Transverse colon (tissue), 4 donors: ENCODE measurements at regions not wholly inside any gene's neighbourhood (a gene's known extent, or its start where the extent isn't known, plus 50 kb on each side); places are given as distances from the start of the nearest gene placed in this dataset.

ENCODE experiments used
- DNase-seq: peaks from one replicate; pipeline ENCODE4 v3.0.0-alpha.2; 2019
- H3K27ac ChIP-seq, 4 donors: fragments of 200-600 bp; sonication (generic); 2 replicates each; pipeline ENCODE4 v1.5.1; 2016 to 2018; ENCODE audit warnings: inconsistent platforms in 4 of 4
- H3K27me3 ChIP-seq: fragments of 200-600 bp; sonication (generic); 2 replicates; pipeline ENCODE4 v1.5.1; 2017; ENCODE audit warnings: inconsistent platforms
- H3K36me3 ChIP-seq, 4 donors: fragments of 200-600 bp; sonication (generic); 2 replicates each; pipeline ENCODE4 v1.5.1; 2017 to 2019; ENCODE audit warnings: inconsistent platforms in 4 of 4
- H3K4me1 ChIP-seq, 4 donors: fragments of 200-600 bp; sonication (generic); 2 replicates each; pipeline ENCODE4 v1.5.1; 2017 to 2020; ENCODE audit warnings: inconsistent platforms in 4 of 4
- H3K4me3 ChIP-seq, 4 donors: fragments of 200-600 bp; sonication (generic); 1 replicate in 1 of 4; 2 replicates in 3 of 4; pipeline versions ENCODE4 v1.5.1 to v1.6.1; 2017 to 2019; ENCODE audit warnings: inconsistent platforms in 4 of 4
- H3K9me3 ChIP-seq, 2 donors: fragments of 200-600 bp; sonication (generic); 2 replicates each; pipeline ENCODE4 v1.5.1; 2017 to 2019; ENCODE audit warnings: inconsistent platforms in 2 of 2
- EP300 ChIP-seq: sonication (generic); formaldehyde crosslinking; IDR thresholded peaks from one replicate; pipeline ENCODE4 v1.6.1; 2017; ENCODE audit warnings: antibody characterized with exemption, low read depth
- POLR2A ChIP-seq: fragments of 450-650 bp; IDR thresholded peaks from one replicate; pipeline ENCODE4 v1.6.1; 2016; ENCODE audit warnings: antibody characterized with exemption, mild to moderate bottlenecking, moderate library complexity
- POLR2AphosphoS5 ChIP-seq, 3 donors: sonication (generic); formaldehyde crosslinking; IDR thresholded peaks; one replicate each; pipeline ENCODE4 v1.6.1; 2016; ENCODE audit warnings: antibody characterized with exemption in 3 of 3
- WGBS, 2 donors: methylation state at CpG; one replicate each; pipeline ENCODE4 v1.1.5; 2018; ENCODE audit warnings: low coverage in 1 of 2; 5-methylcytosine and 5-hydroxymethylcytosine counted together
- in situ Hi-C, 4 donors: fragments of 200-750 bp; cut with MboI; loops; one replicate each; pipeline versions ENCODE4 v1.15.0 to v1.15.1; 2017; ENCODE audit warnings: low sequenced_read_pairs in 3 of 4, low pct_ligation_motif_present in 1 of 4, low pct_unique_long_range_greater_than_20kb in 1 of 4
- intact Hi-C: fragments of 100-400 bp; cut with DNase I; formaldehyde crosslinking; loops from one replicate; pipeline ENCODE4 v1.15.1; 2023; ENCODE audit warnings: low total_unique reads
- TF ChIP-seq, protein P1 (sequence below), 5 experiments: fragments of 200-600 bp in 3 of 5; fragments of 450-650 bp in 2 of 5; sonication (generic) in 3 of 5; IDR thresholded peaks; 1 replicate in 2 of 5; 2 replicates in 3 of 5; pipeline ENCODE4 v1.5.1; 2016 to 2017; ENCODE audit warnings: antibody characterized with exemption in 5 of 5, inconsistent platforms in 3 of 5, mild to moderate bottlenecking in 2 of 5, moderate library complexity in 1 of 5

DNA sequence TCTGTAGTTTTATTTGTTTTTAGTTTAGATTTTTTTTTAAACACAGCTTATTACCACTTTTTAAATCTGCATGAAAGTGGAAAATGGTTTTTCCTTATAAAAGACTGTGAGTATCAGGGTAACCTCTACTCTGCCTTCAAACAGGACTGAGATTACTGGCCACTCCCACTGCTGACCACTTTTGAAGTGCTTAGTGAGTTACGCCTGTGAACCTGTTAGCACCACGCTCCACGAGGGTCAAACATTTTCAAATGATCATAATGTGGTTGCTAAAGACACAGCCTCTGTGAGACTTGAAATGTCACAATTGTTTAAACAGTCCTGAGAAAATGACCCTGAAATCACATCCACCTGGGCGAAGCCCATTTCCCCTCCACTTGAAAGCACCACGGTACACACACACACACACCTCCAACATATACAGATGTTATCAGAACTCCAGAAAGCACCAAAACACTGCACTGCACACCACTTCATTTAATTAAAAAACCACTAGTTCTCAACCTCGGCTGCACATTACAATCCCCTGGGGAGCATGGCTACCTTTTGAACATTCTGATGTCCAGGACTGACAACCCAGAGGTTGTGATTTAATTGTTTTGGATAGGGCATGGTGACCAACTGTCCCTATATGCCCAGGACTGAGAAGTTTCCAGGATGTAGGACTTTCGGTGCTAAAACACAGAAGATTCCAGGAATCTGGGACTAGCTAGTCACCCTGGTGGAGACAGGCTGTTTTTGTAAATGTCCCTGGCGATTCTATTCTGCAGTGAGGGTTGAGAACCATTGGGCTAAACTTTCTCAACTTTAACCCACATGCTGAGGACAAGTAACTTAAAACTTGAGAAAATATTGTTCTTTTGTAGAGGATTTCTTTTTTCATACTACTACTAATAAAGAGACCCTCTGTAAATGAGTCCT, 176.4 kb upstream of the MYLIP start:
- H3K4me1 ChIP-seq, result peaks cover 0 to 34% (median 16%) of the 10 kb centered on the region in 4 donors
- no peaks in the 10 kb centered on the region for H3K9me3 ChIP-seq
- H3K4me3 ChIP-seq, result no peak overlapping the region
- WGBS, 2 donors, result 83 to 90% methylated on average over 3 to 8 of the region's 8 CpGs
- TF ChIP-seq, protein P1, sequence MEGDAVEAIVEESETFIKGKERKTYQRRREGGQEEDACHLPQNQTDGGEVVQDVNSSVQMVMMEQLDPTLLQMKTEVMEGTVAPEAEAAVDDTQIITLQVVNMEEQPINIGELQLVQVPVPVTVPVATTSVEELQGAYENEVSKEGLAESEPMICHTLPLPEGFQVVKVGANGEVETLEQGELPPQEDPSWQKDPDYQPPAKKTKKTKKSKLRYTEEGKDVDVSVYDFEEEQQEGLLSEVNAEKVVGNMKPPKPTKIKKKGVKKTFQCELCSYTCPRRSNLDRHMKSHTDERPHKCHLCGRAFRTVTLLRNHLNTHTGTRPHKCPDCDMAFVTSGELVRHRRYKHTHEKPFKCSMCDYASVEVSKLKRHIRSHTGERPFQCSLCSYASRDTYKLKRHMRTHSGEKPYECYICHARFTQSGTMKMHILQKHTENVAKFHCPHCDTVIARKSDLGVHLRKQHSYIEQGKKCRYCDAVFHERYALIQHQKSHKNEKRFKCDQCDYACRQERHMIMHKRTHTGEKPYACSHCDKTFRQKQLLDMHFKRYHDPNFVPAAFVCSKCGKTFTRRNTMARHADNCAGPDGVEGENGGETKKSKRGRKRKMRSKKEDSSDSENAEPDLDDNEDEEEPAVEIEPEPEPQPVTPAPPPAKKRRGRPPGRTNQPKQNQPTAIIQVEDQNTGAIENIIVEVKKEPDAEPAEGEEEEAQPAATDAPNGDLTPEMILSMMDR (IDR thresholded peaks at IDR 0.05), result no peak
- no peak for TF ChIP-seq EP300
- no peak for TF ChIP-seq POLR2AphosphoS5 (IDR thresholded peaks at IDR 0.05)
- H3K27ac ChIP-seq, result no peak overlapping the region
- in situ Hi-C loops (no loop called here), intact Hi-C loops (no loop called here)
- H3K27me3 ChIP-seq, result no peaks in the 10 kb centered on the region
- no peaks in the 10 kb centered on the region for H3K36me3 ChIP-seq
- DNase-seq, result no peak

DNA sequence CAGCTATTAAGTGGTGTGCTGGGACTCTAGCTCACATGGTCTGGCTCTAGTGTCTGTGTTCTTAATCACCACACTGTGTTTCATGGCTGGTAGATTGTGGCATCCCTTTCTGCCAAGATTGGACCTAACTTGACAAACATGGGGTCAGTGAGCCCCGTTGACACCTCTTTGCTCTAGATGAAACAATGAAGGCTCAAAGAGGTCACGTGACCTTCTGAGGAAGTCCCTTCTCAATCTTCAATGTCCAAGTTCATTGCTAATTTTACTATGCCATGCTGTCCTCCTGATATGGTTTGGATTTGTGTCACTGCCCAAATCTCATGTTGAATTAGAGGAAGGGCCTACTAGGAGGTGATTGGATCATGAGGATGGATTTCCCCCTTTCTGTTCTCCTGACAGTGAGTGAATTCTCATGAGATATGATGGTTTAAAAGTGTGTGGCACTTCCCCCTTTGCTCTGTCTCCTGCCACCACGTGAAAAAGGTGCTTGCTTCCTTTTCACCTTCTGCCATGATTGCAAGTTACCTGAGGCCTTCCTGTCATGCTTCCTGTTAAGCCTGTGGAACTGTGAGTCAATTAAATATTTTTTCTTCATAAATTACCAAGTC, 177.8 kb upstream of the MYLIP start:
- Histone ChIP-seq H3K9me3 (no peaks in the 10 kb centered on the region), H3K4me3 (no peak overlapping the region), H3K36me3 (no peaks in the 10 kb centered on the region), H3K4me1 (peaks cover 0 to 21% (median 4%) of the 10 kb centered on the region in 4 donors), H3K27me3 (no peaks in the 10 kb centered on the region), H3K27ac (no peak overlapping the region)
- TF ChIP-seq POLR2A (no peak), EP300 (no peak), POLR2AphosphoS5 (IDR thresholded peaks at IDR 0.05) (no peak)
- TF ChIP-seq, protein P1 (IDR thresholded peaks at IDR 0.05), result no peak
- no peak for DNase-seq
- in situ Hi-C loops, result no loop called here
- WGBS, 2 donors, result 75 to 77% methylated on average over 2 to 3 of the region's 3 CpGs
- intact Hi-C loops, result no loop called here

DNA sequence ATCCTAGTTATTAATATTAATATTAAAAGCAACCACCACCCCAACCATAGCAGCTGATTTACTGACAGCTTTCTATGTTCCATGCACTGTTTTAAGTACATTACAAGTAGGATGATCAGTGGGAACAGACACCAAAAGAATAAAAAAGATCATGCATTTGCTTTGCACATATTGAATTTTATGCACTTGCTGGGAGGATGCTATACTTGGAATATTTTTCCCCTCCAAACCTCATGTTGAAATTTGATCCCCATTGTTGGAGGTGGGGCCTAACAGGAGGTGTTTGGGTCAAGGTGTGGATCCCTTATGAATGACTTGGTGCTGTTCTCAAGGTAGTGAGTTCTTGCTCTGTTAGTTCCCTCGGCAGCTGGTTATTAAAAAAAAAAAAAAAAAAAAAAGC, 178.9 kb upstream of the MYLIP start:
- WGBS, 2 donors, result 50% methylated on average over 1 of the region's 1 CpG; no CpG with 5 or more reads in 1 of the 2 donors
- in situ Hi-C loops, result no loop called here
- peak overlapping the region in 2 of 4 donors; percentile 15 to 62 for H3K27ac ChIP-seq

More for the DNA sequence above, 178.9 kb upstream of the MYLIP start:
- Histone ChIP-seq H3K4me3 (no peak overlapping the region), H3K4me1 (peaks cover 0 to 18% (median 2%) of the 10 kb centered on the region in 4 donors), H3K9me3 (no peaks in the 10 kb centered on the region), H3K27me3 (no peaks in the 10 kb centered on the region), H3K36me3 (no peaks in the 10 kb centered on the region)
- DNase-seq, result no peak
- TF ChIP-seq, protein P1 (IDR thresholded peaks at IDR 0.05), result no peak
- no peak for TF ChIP-seq POLR2A
- TF ChIP-seq EP300, result no peak
- TF ChIP-seq POLR2AphosphoS5 (IDR thresholded peaks at IDR 0.05), result no peak
- intact Hi-C loops, result no loop called here
